ENCODE measurements at regions not wholly inside any gene's neighbourhood (a gene's known extent, or its start where the extent isn't known, plus 50 kb on each side); places are given as distances from the start of the nearest gene placed in this dataset.
A peak's percentile ranks its signal among the peaks of the same experiment; 100 is the strongest.
"Not testable (repeated sequence)": the region's sequence is repeated elsewhere in the genome, so short reads cannot be mapped to it uniquely, and the experiment has no call there.

DNA sequence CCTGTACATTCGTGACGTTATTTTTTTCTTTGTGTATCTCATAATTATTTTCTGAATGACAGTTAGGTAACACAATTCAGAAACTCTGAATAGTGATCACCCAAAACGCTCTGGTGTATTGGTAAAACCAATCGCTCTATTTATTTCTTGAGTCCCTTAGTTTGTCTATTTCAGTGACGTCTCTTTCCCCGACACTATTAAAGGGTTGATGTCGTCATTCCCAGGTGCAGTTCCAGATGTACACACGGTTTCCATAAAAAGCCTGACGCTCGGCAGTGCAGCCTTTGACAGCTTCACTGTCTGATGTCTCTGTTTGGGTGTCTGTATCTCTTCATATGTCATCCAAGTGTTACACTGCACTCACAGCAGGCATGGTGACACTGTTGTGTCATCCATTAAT, 701.4 kb downstream of the TMEM121 start:
- TF ChIP-seq, protein P1, sequence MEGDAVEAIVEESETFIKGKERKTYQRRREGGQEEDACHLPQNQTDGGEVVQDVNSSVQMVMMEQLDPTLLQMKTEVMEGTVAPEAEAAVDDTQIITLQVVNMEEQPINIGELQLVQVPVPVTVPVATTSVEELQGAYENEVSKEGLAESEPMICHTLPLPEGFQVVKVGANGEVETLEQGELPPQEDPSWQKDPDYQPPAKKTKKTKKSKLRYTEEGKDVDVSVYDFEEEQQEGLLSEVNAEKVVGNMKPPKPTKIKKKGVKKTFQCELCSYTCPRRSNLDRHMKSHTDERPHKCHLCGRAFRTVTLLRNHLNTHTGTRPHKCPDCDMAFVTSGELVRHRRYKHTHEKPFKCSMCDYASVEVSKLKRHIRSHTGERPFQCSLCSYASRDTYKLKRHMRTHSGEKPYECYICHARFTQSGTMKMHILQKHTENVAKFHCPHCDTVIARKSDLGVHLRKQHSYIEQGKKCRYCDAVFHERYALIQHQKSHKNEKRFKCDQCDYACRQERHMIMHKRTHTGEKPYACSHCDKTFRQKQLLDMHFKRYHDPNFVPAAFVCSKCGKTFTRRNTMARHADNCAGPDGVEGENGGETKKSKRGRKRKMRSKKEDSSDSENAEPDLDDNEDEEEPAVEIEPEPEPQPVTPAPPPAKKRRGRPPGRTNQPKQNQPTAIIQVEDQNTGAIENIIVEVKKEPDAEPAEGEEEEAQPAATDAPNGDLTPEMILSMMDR (conservative IDR thresholded peaks at IDR 0.05), result no peak
- no peak overlapping the region for H3K27ac ChIP-seq

DNA sequence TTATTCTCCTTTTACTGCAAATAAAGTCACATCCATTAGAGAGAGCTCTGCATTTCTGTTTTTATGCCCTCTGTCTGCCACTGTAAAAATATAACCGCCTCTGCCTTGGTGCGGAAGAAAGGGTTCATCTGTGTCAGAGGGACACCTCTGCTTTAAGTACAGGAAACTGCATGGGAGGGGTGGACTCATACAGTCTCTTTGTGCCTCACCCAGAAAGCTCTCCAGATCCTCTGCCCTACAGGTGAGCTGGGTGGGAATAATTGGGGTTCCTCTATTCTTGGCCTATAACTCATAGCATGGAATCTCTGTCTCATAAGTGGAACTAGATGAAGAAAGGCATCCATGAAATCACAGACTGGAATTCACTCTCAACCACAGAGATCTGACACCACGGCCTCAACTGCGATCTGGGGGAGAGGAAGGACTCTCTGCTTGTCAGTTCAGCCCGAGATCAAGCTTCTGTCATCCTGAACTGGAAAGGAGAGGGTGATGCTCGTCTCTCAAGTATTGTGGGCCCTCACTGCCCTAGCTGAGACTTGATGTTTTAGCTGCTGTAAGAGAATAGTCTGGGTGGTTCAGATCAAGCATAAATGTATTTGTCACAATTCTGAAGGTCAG, 702.3 kb downstream of the TMEM121 start:
- no peak overlapping the region for H3K27ac ChIP-seq
- TF ChIP-seq, protein P1 (conservative IDR thresholded peaks at IDR 0.05), result no peak

DNA sequence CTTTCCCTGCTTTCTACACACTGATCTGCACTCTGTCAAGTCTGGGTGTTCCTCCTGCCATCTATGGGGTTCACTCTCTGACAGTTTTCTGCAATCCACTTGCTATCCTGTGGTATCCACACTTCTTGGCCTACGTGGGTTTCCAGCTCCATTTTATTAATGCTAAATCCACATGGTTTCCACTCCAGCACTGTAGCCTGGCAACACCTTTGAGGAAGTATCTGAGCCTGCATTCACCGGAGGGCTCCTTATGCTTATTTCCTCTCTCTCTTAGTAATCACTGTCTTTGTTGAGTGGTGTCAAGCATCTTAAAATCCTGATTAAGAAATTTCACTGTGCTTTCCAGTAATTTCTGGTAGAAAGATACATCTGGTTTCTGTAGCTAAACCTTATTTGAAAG, 703.7 kb downstream of the TMEM121 start:
- no peak overlapping the region for H3K27ac ChIP-seq
- TF ChIP-seq, protein P1 (conservative IDR thresholded peaks at IDR 0.05), result no peak

DNA sequence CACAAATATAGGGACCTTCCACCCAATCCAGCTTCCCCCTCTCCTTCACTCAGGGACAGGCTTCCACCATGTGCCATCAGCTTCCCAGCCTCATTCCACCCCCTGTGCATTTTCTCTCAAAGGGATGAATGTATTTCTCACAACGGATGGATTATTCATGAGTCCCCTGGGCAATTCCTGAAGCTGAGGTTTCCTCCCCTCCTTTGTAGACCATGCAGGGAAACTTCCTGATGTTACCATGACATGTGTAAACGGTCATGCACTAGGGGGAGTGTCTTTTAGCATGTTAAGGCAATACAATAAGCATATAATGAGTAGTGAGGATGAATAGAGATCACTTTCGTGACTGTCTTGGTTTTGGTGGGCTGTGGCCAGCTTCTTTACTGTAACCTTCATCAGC, 706.8 kb downstream of the TMEM121 start:
- not testable (repeated sequence) for H3K27ac ChIP-seq

DNA sequence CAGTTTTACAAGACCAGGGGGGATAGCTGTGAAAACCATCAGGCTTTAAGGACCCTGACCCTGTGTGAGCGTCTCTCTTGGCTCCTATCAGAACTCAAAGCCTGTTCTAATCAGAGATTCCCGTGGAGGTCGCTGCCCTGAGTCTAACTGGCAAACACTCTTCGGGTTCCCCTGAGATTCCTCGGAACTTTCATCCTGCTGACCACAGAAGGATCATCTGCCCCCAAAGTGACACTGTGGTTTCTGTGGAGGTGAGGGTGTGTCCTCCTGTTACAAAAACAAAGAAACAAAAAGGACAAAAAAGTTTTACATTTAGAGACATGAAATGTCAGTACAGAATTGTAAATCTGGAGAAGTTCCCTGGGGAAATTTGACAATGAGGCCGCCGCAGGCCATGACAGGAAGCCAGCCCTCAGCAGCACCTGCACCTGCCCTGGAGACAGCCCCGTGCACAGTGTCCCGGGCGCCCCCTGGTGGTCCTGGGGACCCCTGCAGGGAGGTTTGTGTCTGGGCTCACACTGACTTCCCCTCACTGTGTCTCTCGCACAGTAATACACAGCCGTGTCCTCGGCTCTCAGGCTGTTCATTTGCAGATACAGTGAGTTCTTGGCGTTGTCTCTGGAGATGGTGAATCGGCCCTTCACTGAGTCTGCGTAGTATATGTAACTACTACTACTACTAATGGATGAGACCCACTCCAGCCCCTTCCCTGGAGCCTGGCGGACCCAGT, 708.3 kb downstream of the TMEM121 start:
- not testable (repeated sequence) for H3K27ac ChIP-seq
- TF ChIP-seq, protein P1 (conservative IDR thresholded peaks at IDR 0.05), result peak; percentile 78

DNA sequence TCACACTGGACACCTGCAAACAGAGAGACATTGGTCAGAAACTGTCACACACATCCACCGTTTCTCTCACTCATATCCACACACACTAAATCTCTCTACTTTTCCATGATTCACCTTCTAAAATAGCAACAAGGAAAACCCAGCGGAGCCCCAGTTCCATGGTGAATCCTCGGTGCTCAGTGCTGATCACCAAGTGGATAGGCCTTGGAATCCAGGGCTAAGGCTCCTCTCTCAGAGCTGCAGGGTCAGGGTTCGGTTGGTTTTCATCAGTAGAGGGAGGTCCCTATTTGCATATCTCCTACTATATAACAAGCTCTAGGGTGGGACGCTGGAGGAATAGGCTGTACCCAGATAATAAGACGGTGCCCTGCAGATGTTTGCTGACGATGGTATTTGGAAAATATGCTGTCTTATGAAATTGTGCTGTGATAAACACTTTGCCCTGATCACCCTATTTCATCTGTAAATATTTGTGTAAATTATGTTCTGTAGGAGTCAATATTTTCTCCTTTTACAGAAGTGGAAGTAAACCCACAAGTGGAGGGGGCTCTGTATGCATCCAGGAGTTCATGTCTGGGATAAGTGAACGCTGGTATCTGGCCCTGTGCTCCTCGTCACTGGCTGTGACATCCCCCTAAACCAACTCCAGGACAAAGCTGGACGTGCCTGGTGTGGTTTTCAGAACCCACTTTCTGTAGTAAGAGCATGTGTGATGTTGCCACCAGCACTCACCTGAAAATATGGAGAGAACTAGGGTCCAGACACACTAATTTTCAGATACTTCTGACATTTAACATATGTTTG, 709.2 kb downstream of the TMEM121 start:
- TF ChIP-seq, protein P1 (conservative IDR thresholded peaks at IDR 0.05), result no peak
- no peak overlapping the region for H3K27ac ChIP-seq

DNA sequence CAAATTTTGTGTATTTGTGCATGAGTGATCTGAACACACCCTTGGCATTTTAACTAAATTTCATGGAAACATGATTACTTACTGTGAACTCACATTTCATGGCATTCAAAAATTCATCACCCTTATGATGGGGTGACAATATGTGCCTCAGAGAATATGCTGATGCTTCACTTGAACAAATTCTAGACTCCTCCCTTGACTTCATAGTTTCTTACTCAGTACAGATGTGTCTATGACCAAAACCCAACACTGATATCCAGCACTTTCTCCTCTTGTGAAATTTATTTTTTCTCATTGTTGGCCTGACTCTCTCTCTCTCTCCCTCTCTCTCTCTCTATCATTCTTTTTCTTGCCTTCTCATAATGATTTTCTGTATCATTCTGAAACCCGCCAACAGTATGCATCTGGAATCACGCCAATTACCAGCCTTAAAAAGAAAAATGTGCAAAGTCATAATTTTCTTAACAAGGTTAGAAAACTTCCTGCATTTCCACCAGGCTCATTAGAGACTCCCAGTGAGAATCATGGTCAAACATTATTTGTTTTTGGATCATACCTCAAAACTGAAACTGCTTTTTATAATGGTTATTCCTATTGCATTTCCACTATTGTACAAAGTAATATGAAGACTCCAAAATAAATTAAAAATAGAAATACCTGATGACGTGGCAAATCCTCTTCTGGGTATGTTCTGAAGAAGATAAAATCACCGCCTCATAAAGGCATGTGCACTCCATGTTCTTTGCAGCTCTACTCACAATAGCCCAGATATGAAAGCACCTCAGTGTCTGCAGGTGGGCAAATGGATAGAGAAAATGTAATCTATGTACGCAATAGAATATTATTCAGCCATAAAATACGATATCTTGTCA, 722.2 kb downstream of the TMEM121 start:
- TF ChIP-seq, protein P1 (conservative IDR thresholded peaks at IDR 0.05), result no peak
- no peak overlapping the region for H3K27ac ChIP-seq

DNA sequence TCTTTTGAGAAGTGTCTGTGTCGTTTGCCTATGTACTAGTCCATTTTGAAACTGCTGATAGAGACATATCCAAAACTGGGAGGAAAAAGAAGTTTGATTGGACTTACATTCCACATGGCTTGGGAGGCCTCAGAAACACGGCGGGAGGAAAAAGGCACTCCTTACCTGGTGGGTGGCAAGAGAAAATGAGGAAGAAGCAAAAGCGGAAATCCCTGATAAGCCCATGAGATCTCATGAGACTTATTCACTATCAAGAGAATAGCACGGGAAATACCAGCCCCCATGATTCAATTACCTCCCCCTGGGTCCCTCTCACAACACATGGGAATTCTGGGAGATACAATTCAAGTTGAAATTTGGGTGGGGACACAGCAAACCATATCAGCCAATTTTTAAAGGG, 727.6 kb downstream of the TMEM121 start:
- H3K27ac ChIP-seq, result not testable (repeated sequence)

All from VCaP (cell line).